ENCODE measurements at regions not wholly inside any gene's neighbourhood (a gene's known extent, or its start where the extent isn't known, plus 50 kb on each side); places are given as distances from the start of the nearest gene placed in this dataset.
"Not testable (repeated sequence)": the region's sequence is repeated elsewhere in the genome, so short reads cannot be mapped to it uniquely, and the experiment has no call there.

DNA sequence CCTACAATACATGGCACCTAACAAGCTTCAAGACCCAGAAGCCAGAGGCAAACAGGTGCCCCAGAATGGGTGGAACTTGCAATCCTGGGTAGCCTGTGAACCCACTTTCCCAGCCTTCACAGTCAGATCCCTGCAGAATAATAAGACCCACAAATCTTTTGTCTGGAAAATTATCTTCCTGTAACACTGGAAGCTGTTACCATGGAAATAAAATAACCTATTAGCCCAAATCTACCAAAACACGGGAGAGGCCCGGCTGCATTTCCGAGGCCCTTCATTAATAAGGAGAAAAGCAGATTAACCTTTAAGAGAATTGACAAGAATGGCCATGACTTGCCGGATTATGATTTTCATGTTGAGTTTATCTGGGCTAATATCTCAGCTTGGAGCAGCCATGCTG lies 256.1 kb upstream of the PROK2 start:
- intact Hi-C loops (cut with DNase I): no loop called here

DNA sequence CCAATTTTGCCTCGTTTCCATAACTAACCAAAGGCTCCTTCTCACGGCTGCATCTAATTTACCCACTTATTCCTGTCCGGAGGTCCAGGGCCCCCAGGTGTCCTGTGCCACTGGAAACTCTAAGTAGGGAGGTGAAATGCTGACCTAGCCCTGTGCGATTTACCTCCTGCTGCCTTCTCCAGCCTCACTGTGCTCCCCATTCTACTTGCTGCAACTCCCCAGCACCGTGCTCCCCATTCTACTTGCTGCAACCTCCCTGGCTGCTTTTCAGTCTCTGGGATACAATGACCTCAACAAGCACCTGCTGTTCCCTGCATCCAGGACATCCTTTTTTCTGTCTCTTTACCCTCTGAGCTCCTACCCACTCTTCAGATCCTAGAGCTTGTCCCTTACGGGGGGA lies 254.7 kb upstream of the PROK2 start:
- DNase-seq (ENCODE audit: low spot score): no peak
- intact Hi-C loops (cut with DNase I): no loop called here

More for the DNA sequence above, 256.1 kb upstream of the PROK2 start:
- no peak for DNase-seq (ENCODE audit: low spot score)

DNA sequence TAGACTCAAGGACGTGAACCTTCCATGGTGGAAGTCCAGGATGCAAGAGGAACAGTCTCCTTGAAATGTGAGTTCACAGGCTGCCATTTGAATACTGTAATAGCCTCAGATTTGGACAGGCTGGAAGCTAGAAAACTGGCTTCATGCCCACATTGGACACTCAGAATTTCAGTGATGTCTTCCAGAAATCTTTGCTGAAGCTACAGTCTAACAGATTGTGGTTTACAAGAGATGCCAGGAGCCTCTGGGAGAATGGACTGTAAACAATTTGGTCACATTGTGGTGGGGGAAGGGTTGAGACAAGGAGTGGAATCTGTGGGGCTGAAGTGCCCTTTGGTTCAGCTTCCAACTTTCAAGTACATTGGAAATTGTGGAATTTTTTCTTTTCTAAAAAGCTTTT lies 252.0 kb upstream of the PROK2 start:
- DNase-seq (ENCODE audit: low spot score): no peak
- intact Hi-C loops (cut with DNase I): no loop called here

GRCh38 chr3:72035606-72036005 lies 250.7 kb upstream of the PROK2 start:
- no peak for DNase-seq (ENCODE audit: low spot score)
- intact Hi-C loops (cut with DNase I): no loop called here

DNA sequence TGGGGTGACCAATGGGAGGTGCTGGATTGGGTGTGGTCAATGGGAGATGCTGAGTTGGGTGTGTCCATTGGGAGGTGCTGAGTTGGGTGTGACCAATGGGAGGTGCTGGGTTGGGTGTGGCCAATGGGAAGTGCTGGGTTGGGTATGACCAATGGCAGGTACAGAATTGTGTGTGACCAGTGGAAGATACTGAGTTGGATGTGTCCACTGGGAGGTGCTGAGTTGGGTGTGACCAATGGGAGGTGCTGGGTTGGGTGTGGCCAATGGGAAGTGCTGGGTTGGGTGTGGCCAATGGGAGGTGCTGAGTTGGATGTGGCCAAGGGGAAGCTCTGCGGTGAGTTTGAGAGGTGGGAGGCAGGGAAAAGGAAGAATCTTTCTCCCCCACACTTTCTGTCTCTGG lies 250.0 kb upstream of the PROK2 start:
- DNase-seq (ENCODE audit: low spot score): no peak
- intact Hi-C loops (cut with DNase I): no loop called here

DNA sequence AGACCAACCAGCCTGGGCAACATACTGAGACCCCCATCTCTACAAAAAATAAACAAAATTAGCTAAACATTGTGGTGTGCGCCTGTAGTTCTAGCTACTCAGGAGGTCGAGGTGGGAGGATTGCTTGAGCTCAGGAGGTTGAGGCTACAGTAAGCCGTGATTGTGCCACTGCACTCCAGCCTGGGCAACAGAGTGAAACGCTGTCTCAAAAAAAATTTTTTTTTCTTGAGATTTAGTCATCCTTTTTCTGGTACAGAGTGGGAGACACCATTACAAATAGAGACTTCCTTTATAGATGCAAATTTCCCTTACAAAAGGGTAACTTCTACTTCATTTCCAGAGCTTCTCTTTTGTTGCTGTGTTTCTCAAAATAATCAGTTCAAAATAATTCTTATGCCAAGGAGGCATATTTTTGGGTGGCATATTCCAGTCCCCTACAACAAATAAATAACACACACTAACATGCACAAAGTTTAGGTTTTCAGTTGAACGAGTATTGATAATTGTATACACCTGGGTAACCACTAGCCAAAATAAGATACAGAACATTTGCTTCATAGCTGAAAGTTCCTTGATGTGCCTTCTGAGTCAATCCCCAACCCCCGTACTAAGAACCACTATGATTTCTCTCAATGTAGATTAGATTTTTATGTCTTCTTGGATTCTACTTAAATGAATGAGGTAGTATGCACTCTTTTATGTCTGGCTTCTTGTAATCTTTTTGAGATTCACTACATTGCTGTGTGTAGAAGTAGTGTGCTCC lies 248.9 kb upstream of the PROK2 start:
- DNase-seq (ENCODE audit: low spot score): no peak
- intact Hi-C loops (cut with DNase I): no loop called here

DNA sequence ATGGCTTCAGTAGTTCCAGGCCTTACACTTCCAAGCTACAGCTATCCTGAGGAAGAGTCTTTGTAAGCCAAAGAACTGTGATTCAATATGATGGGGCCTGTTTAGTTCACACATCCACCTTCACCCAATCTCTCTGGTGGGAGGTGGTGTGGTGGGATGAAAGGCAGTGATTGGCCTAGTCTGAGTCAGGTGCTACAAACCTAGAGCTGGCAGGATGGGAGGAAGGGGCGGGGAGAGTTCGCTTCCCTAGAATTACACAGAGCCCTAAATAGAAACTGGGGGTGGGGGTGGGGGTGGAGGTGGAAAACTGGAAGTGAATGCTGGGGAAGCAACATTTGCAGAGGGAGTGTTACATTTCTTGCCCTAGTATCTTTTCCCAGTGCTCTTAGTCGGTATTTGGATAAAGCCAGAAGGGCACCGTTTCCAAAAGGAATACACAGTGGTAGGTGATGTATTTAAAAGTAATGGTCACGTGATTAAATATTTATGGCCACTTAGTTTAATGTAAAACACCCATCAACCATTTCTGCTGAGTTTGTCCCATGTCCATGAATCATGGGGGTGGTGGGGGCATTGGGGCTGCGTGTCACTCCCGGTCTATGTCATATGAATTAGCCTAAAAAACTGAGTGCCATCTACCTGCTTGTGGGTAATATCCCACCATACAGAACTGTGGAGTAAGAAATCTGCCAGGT lies 247.6 kb upstream of the PROK2 start:
- intact Hi-C loops (cut with DNase I): no loop called here
- no peak for DNase-seq (ENCODE audit: low spot score)

- intact Hi-C loops (cut with DNase I): no loop called here
- no peak for DNase-seq (ENCODE audit: low spot score)
These were observed 246.6 kb upstream of the PROK2 start for GRCh38 chr3:72031581-72031980.

- DNase-seq (ENCODE audit: low spot score); intact Hi-C loops (cut with DNase I): not testable (repeated sequence)
These were observed 245.3 kb upstream of the PROK2 start for GRCh38 chr3:72030296-72030695.

DNA sequence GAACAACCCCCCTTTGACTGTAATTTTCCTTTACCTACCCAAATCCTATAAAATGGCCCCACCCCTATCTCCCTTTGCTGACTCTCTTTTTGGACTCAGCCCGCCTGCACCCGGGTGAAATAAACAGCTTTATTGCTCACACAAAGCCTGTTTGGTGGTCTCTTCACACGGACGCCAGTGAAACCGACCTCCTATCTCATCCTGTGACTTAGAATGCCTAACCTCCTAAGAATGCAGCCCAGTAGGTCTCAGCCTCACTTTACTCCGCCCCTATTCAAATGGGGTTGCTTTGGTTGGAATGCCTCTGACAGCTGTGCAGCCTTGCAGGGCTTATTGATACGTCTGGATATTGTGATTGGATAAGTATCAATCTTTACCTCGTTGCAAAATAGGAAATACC lies 243.8 kb upstream of the PROK2 start:
- DNase-seq (ENCODE audit: low spot score); intact Hi-C loops (cut with DNase I): not testable (repeated sequence)

GRCh38 chr3:72028307-72028706 lies 243.4 kb upstream of the PROK2 start:
- intact Hi-C loops (cut with DNase I); DNase-seq (ENCODE audit: low spot score): not testable (repeated sequence)

- intact Hi-C loops (cut with DNase I); DNase-seq (ENCODE audit: low spot score): not testable (repeated sequence)
These were observed 242.8 kb upstream of the PROK2 start for GRCh38 chr3:72027728-72028127.

- no peak for DNase-seq (ENCODE audit: low spot score)
- intact Hi-C loops (cut with DNase I): no loop called here
These were observed 237.1 kb upstream of the PROK2 start for GRCh38 chr3:72022027-72022426.

DNA sequence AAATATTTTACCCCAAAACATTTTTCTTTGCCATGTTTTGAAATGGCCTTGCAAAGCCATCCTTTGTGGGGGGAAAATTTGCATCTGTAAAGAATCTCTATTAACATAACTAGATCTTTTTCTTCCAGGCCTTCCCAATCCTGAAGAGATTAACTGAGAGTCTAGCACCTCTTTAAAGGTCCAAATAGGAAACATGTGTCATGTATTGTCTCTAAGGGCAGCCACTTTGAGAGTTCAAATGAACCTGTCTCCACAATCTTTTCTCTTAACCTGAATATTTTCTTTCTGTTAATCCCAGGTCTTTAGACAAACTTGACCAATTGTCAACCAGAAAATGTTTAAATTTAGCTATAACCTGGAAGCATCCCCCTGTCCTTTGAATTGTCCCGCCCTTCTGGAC lies 236.6 kb upstream of the PROK2 start:
- intact Hi-C loops (cut with DNase I): no loop called here
- no peak for DNase-seq (ENCODE audit: low spot score)

- no peak for DNase-seq (ENCODE audit: low spot score)
- intact Hi-C loops (cut with DNase I): no loop called here
These were observed 233.5 kb upstream of the PROK2 start for GRCh38 chr3:72018343-72018984.

GRCh38 chr3:72017935-72018334 lies 233.0 kb upstream of the PROK2 start:
- intact Hi-C loops (cut with DNase I): no loop called here

GRCh38 chr3:72017311-72017710 lies 232.4 kb upstream of the PROK2 start:
- DNase-seq (ENCODE audit: low spot score): no peak
- intact Hi-C loops (cut with DNase I): no loop called here

More at GRCh38 chr3:72017935-72018334, 233.0 kb upstream of the PROK2 start:
- DNase-seq (ENCODE audit: low spot score): no peak

GRCh38 chr3:72015463-72015862 lies 230.5 kb upstream of the PROK2 start:
- no peak for DNase-seq (ENCODE audit: low spot score)
- intact Hi-C loops (cut with DNase I): no loop called here

DNA sequence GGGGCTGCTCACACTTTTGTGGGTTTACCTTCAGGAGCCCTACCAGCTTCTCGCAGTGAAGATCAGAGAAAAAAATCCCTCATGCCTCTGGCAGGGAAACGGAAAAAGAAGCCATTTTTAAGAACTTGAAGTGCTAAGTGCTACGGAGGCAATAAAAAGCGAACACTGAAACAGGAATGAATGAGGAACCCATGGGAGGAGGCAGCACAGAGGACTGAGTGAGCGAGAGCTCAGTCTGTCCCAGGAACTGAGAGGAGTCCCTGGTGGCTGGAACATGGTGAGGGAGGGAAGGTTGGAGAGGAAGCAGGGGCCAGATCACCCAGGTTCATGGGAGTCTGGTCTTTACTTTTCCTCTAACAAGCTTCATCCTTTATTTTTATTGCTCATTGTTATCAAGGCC lies 228.1 kb upstream of the PROK2 start:
- no peak for DNase-seq (ENCODE audit: low spot score)
- intact Hi-C loops (cut with DNase I): no loop called here

DNA sequence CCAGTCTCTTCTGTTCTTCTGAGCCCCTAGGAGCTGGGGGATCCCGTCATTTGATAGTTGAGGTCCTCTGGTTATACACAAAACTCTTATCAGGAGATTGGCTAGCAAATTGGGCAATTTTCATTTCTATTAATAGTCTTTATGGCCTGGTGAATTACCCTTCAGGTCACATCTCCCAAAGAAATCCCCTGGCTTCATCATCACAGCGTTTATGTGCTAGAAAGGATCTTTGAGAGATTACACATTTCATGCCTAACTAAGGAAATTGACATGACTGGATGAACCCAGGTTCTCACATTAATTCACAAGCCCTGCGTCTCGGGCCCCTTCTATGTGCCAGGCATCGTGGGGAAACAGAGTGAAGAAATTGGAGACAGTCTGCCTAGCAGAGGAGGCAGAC lies 227.4 kb upstream of the PROK2 start:
- DNase-seq (ENCODE audit: low spot score): no peak
- intact Hi-C loops (cut with DNase I): no loop called here

DNA sequence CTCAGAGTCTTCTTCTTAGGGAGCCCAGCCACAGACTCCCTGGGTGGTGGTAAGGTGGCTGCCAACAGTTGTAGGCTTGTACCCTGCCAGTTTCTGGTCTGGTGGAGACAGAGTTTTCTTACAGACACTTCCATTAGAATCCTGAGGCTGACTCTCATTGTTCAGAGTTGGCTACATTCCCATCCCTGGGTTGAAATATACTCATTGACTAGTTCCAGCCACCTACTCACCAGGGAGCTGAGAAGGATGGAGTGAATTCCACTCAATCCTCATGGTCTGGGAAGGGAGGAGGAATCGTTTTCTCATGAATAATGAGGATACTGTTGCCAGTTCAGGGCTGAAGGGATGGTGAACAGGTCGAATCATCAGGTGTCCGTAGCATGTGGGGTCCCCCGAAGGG lies 226.5 kb upstream of the PROK2 start:
- no peak for DNase-seq (ENCODE audit: low spot score)
- intact Hi-C loops (cut with DNase I): no loop called here

Measured in cardiac septum (tissue), 1 donor.